ENCODE measurements at regions not wholly inside any gene's neighbourhood (a gene's known extent, or its start where the extent isn't known, plus 50 kb on each side); places are given as distances from the start of the nearest gene placed in this dataset.
A peak's percentile ranks its signal among the peaks of the same experiment; 100 is the strongest.

- H3K27me3 ChIP-seq (ENCODE audit: low read depth, low read length) = no peaks in the 10 kb centered on the region
- no peaks in the 10 kb centered on the region for H3K79me2 ChIP-seq (ENCODE audit: low read length)
- no peak overlapping the region for H3K9ac ChIP-seq (ENCODE audit: low read length)
- no peak overlapping the region for H3K27ac ChIP-seq (ENCODE audit: low read length)
- H3K36me3 ChIP-seq (replicated peaks; ENCODE audit: low read depth, low read length) = no peaks in the 10 kb centered on the region
- no peak for TF ChIP-seq EZH2phosphoT487 (IDR thresholded peaks at IDR 0.05; ENCODE audit: low read depth)
- TF ChIP-seq CTCF (IDR thresholded peaks at IDR 0.05; ENCODE audit: low read depth, low read length) = no peak
- H3K4me2 ChIP-seq (ENCODE audit: low read length) = no peak overlapping the region
- H4K20me1 ChIP-seq (ENCODE audit: insufficient read depth, low read length) = no peaks in the 10 kb centered on the region
- no peaks in the 10 kb centered on the region for H3K9me3 ChIP-seq (ENCODE audit: insufficient read depth, low read length)
- no peak overlapping the region for H3K4me3 ChIP-seq (ENCODE audit: low read length)
- H3K4me1 ChIP-seq (ENCODE audit: low read length) = 0 out of 2 replicates have a peak, but pooled peaks cover 4% of the 10 kb centered on the region
- no peak overlapping the region for H2AFZ ChIP-seq (ENCODE audit: low read depth, low read length)
Observed at GRCh38 chr3:95310560-95310959, 1247.7 kb downstream of the NSUN3 start.

GRCh38 chr3:95311272-95311671 is 1248.4 kb downstream of the NSUN3 start:
- H3K27ac ChIP-seq (ENCODE audit: low read length) = no peak overlapping the region
- no peak overlapping the region for H3K9ac ChIP-seq (ENCODE audit: low read length)
- H2AFZ ChIP-seq (ENCODE audit: low read depth, low read length) = no peak overlapping the region
- H3K4me1 ChIP-seq (ENCODE audit: low read length) = 0 out of 2 replicates have a peak, but pooled peaks cover 4% of the 10 kb centered on the region
- TF ChIP-seq CTCF (IDR thresholded peaks at IDR 0.05; ENCODE audit: low read depth, low read length) (no peak), EZH2phosphoT487 (IDR thresholded peaks at IDR 0.05; ENCODE audit: low read depth) (no peak)
- no peaks in the 10 kb centered on the region for H3K36me3 ChIP-seq (replicated peaks; ENCODE audit: low read depth, low read length)
- H3K4me3 ChIP-seq (ENCODE audit: low read length) = no peak overlapping the region
- no peaks in the 10 kb centered on the region for H3K27me3 ChIP-seq (ENCODE audit: low read depth, low read length)
- H3K79me2 ChIP-seq (ENCODE audit: low read length) = no peaks in the 10 kb centered on the region
- 0 out of 2 replicates have a peak, but pooled peaks cover 5% of the 10 kb centered on the region for H3K9me3 ChIP-seq (ENCODE audit: insufficient read depth, low read length)
- H3K4me2 ChIP-seq (ENCODE audit: low read length) = no peak overlapping the region
- no peaks in the 10 kb centered on the region for H4K20me1 ChIP-seq (ENCODE audit: insufficient read depth, low read length)

GRCh38 chr3:95312650-95313049 is 1249.8 kb downstream of the NSUN3 start:
- Histone ChIP-seq H4K20me1 (ENCODE audit: insufficient read depth, low read length) (no peaks in the 10 kb centered on the region), H3K4me1 (ENCODE audit: low read length) (0 out of 2 replicates have a peak, but pooled peaks cover 4% of the 10 kb centered on the region), H3K9me3 (ENCODE audit: insufficient read depth, low read length) (0 out of 2 replicates have a peak, but pooled peaks cover 10% of the 10 kb centered on the region), H3K4me2 (ENCODE audit: low read length) (0 out of 2 replicates have a peak overlapping the region, but pooled peaks have one; percentile 5), H3K27me3 (ENCODE audit: low read depth, low read length) (no peaks in the 10 kb centered on the region), H3K9ac (ENCODE audit: low read length) (no peak overlapping the region), H3K4me3 (ENCODE audit: low read length) (no peak overlapping the region), H2AFZ (ENCODE audit: low read depth, low read length) (peak overlapping the region; percentile 41; the same call in 1 of the 2 replicates), H3K27ac (ENCODE audit: low read length) (no peak overlapping the region), H3K36me3 (replicated peaks; ENCODE audit: low read depth, low read length) (no peaks in the 10 kb centered on the region), H3K79me2 (ENCODE audit: low read length) (no peaks in the 10 kb centered on the region)
- TF ChIP-seq EZH2phosphoT487 (IDR thresholded peaks at IDR 0.05; ENCODE audit: low read depth) = no peak
- TF ChIP-seq CTCF (IDR thresholded peaks at IDR 0.05; ENCODE audit: low read depth, low read length) = no peak

- peaks cover 7% of the 10 kb centered on the region for H3K4me1 ChIP-seq (ENCODE audit: low read length)
- no peak for TF ChIP-seq CTCF (IDR thresholded peaks at IDR 0.05; ENCODE audit: low read depth, low read length)
- TF ChIP-seq EZH2phosphoT487 (IDR thresholded peaks at IDR 0.05; ENCODE audit: low read depth) = no peak
- no peak overlapping the region for H3K9ac ChIP-seq (ENCODE audit: low read length)
- H3K27ac ChIP-seq (ENCODE audit: low read length) = no peak overlapping the region
- H4K20me1 ChIP-seq (ENCODE audit: insufficient read depth, low read length) = no peaks in the 10 kb centered on the region
- H2AFZ ChIP-seq (ENCODE audit: low read depth, low read length) = peak overlapping the region; percentile 47; the same call in 1 of the 2 replicates
- 0 out of 2 replicates have a peak, but pooled peaks cover 13% of the 10 kb centered on the region for H3K9me3 ChIP-seq (ENCODE audit: insufficient read depth, low read length)
- no peaks in the 10 kb centered on the region for H3K79me2 ChIP-seq (ENCODE audit: low read length)
- no peak overlapping the region for H3K4me2 ChIP-seq (ENCODE audit: low read length)
- H3K27me3 ChIP-seq (ENCODE audit: low read depth, low read length) = no peaks in the 10 kb centered on the region
- H3K4me3 ChIP-seq (ENCODE audit: low read length) = no peak overlapping the region
- H3K36me3 ChIP-seq (replicated peaks; ENCODE audit: low read depth, low read length) = no peaks in the 10 kb centered on the region
Observed at GRCh38 chr3:95319921-95320494, 1257.1 kb downstream of the NSUN3 start.
